OCI-LY7 (cell line): ENCODE measurements at regions not wholly inside any gene's neighbourhood (a gene's known extent, or its start where the extent isn't known, plus 50 kb on each side); places are given as distances from the start of the nearest gene placed in this dataset.

Experiments used
- BruUV-seq: library from RNA; stranded (reverse); fragments of 400-500 nt; replicated peaks from 2 replicates; lab custom pipeline; 2021; lab: Mats Ljungman, UMichigan
- CTCF ChIA-PET: fragments of 300-600 bp; sonication (Branson Sonifier 250); formaldehyde crosslinking; loops from one replicate; lab custom pipeline; 2022; ENCODE audit warnings: antibody characterized with exemption; ENCODE audit not compliant: unreplicated experiment; lab: Charles Lee
- POLR2A ChIA-PET: fragments of 300-600 bp; sonication (Branson Sonifier 250); formaldehyde crosslinking; loops from one replicate; lab custom pipeline; 2022; ENCODE audit warnings: antibody characterized with exemption; lab: Charles Lee
- DNase-seq: peaks from one replicate; pipeline ENCODE4 v3.0.0-alpha.2; 2015; ENCODE audit warnings: low spot score
- H2AFZ ChIP-seq: fragments of 200-600 bp; sonication (generic), shearing (Covaris generic); 2 replicates; pipeline ENCODE4 v1.6.1; 2014; ENCODE audit warnings: mild to moderate bottlenecking, antibody characterized with exemption, low read length, moderate library complexity
- H3K27ac ChIP-seq: fragments of 200-600 bp; sonication (generic); 2 replicates; pipeline ENCODE4 v1.5.1; 2014; ENCODE audit warnings: mixed run types, low read depth, mild to moderate bottlenecking, moderate library complexity, low read length, inconsistent platforms; ENCODE audit not compliant: poor library complexity, severe bottlenecking
- H3K36me3 ChIP-seq: fragments of 200-600 bp; sonication (generic); 2 replicates; pipeline ENCODE4 v1.6.1; 2014; ENCODE audit warnings: mild to moderate bottlenecking, antibody characterized with exemption, low read length, moderate library complexity, mixed read lengths; ENCODE audit not compliant: insufficient read depth
- H3K4me1 ChIP-seq: fragments of 200-600 bp; sonication (generic); 2 replicates; pipeline ENCODE4 v1.5.1; 2014; ENCODE audit warnings: mild to moderate bottlenecking, low read length; ENCODE audit not compliant: insufficient read depth, poor library complexity, severe bottlenecking
- H3K4me2 ChIP-seq: fragments of 200-600 bp; sonication (generic); 2 replicates; pipeline ENCODE4 v1.6.1; 2014; ENCODE audit warnings: mild to moderate bottlenecking, low read length
- H3K4me3 ChIP-seq: fragments of 200-600 bp; sonication (generic); 2 replicates; pipeline ENCODE4 v1.5.1; 2014; ENCODE audit warnings: mild to moderate bottlenecking, low read depth, low read length; ENCODE audit not compliant: poor library complexity, severe bottlenecking
- H3K79me2 ChIP-seq: fragments of 200-600 bp; sonication (generic); 2 replicates; pipeline ENCODE4 v1.6.1; 2016; ENCODE audit warnings: low read depth, mild to moderate bottlenecking, low read length, moderate library complexity, mixed read lengths; ENCODE audit not compliant: insufficient read depth
- H3K9me2 ChIP-seq: fragments of 200-600 bp; sonication (generic); 2 replicates; pipeline ENCODE4 v1.6.1; 2016; ENCODE audit warnings: mild to moderate bottlenecking, low read length, mixed read lengths; ENCODE audit not compliant: insufficient read depth
- H3K9me3 ChIP-seq: fragments of 200-600 bp; sonication (generic); 2 replicates; pipeline ENCODE4 v1.6.1; 2014; ENCODE audit warnings: mild to moderate bottlenecking, mixed run types, low read length, mixed read lengths
- H4K20me1 ChIP-seq: fragments of 200-600 bp; sonication (generic); 2 replicates; pipeline ENCODE4 v1.6.1; 2014; ENCODE audit warnings: mild to moderate bottlenecking, antibody characterized with exemption, low read length, moderate library complexity, mixed read lengths; ENCODE audit not compliant: insufficient read depth
- CTCF ChIP-seq: fragments of 200-600 bp; sonication (generic); conservative IDR thresholded peaks from 2 replicates; pipeline ENCODE4 v1.5.1; 2014; ENCODE audit warnings: mild to moderate bottlenecking, antibody characterized with exemption, low read length, moderate library complexity, mixed read lengths
- EZH2phosphoT487 ChIP-seq: fragments of 200-600 bp; sonication (generic); IDR thresholded peaks from 2 replicates; pipeline ENCODE4 v1.6.1; 2018; ENCODE audit warnings: low read depth, borderline replicate concordance, mild to moderate bottlenecking, mixed run types, antibody characterized with exemption, low read length, moderate library complexity, mixed read lengths
- intact Hi-C: fragments of 100-400 bp; cut with micrococcal nuclease; formaldehyde crosslinking; loops from one replicate; pipeline ENCODE4 v1.10.0; 2022; ENCODE audit not compliant: unreplicated experiment

- TF ChIP-seq CTCF (no peak), EZH2phosphoT487 (no peak)
- intact Hi-C loops, result no loop called here
- H3K27ac ChIP-seq, result no peak overlapping the region
- H3K4me3 ChIP-seq, result no peak overlapping the region
- H3K9me3 ChIP-seq, result no peaks in the 10 kb centered on the region
- no peak overlapping the region for H3K4me2 ChIP-seq
- H3K36me3 ChIP-seq, result no peaks in the 10 kb centered on the region
- DNase-seq, result no peak
- H3K4me1 ChIP-seq, result no peaks in the 10 kb centered on the region
- no TSS peak for BruUV-seq
- CTCF ChIA-PET, result no interaction called here
- no peaks in the 10 kb centered on the region for H3K9me2 ChIP-seq
- POLR2A ChIA-PET, result interaction anchor here (0.6 kb wide), 1 partner anchor 213 kb away, joined by 4 read pairs; no protein-coding TSS in a partner anchor
- no peak overlapping the region for H2AFZ ChIP-seq
- H3K79me2 ChIP-seq, result no peaks in the 10 kb centered on the region
- H4K20me1 ChIP-seq, result no peaks in the 10 kb centered on the region
These were observed 571.2 kb upstream of the KLF12 start for GRCh38 chr13:74705438-74705837.

GRCh38 chr13:74703855-74704387, 569.7 kb upstream of the KLF12 start:
- ChIA-PET POLR2A (no interaction called here), CTCF (no interaction called here)
- BruUV-seq, result no TSS peak
- H2AFZ ChIP-seq, result no peak overlapping the region
- H3K9me3 ChIP-seq, result no peaks in the 10 kb centered on the region
- H3K36me3 ChIP-seq, result no peaks in the 10 kb centered on the region
- H3K4me3 ChIP-seq, result no peak overlapping the region
- no peaks in the 10 kb centered on the region for H3K9me2 ChIP-seq
- no peaks in the 10 kb centered on the region for H3K4me1 ChIP-seq
- H3K79me2 ChIP-seq, result no peaks in the 10 kb centered on the region
- H4K20me1 ChIP-seq, result no peaks in the 10 kb centered on the region
- intact Hi-C loops, result no loop called here
- TF ChIP-seq CTCF (no peak), EZH2phosphoT487 (no peak)
- H3K4me2 ChIP-seq, result no peak overlapping the region
- DNase-seq, result no peak
- H3K27ac ChIP-seq, result no peak overlapping the region

GRCh38 chr13:74696148-74696922, 562.1 kb upstream of the KLF12 start:
- Histone ChIP-seq H2AFZ (no peak overlapping the region), H3K79me2 (no peaks in the 10 kb centered on the region), H3K36me3 (no peaks in the 10 kb centered on the region), H3K9me3 (no peaks in the 10 kb centered on the region), H3K27ac (no peak overlapping the region), H4K20me1 (no peaks in the 10 kb centered on the region), H3K4me3 (no peak overlapping the region), H3K4me1 (no peaks in the 10 kb centered on the region), H3K9me2 (no peaks in the 10 kb centered on the region), H3K4me2 (no peak overlapping the region)
- ChIA-PET CTCF (no interaction called here), POLR2A (interaction anchor here (0.9 kb wide), 1 partner anchor 11 kb away, joined by 3 read pairs; no protein-coding TSS in a partner anchor)
- TF ChIP-seq CTCF (no peak), EZH2phosphoT487 (no peak)
- no peak for DNase-seq
- intact Hi-C loops, result no loop called here
- no TSS peak for BruUV-seq
